Tibial nerve (tissue), 4 donors: ENCODE measurements at regions not wholly inside any gene's neighbourhood (a gene's known extent, or its start where the extent isn't known, plus 50 kb on each side); places are given as distances from the start of the nearest gene placed in this dataset.

Experiments used
- DNase-seq, 2 donors: peaks; one replicate each; pipeline ENCODE4 v3.0.0-alpha.2; 2019; ENCODE audit warnings: low spot score in 2 of 2
- H3K27ac ChIP-seq, 4 donors: fragments of 200-600 bp; sonication (generic) in 3 of 4; one replicate each; pipeline ENCODE4 v1.5.1; 2017 to 2019; ENCODE audit warnings: mild to moderate bottlenecking in 1 of 4
- H3K27me3 ChIP-seq, 2 donors: fragments of 200-600 bp; sonication (generic) in 1 of 2; one replicate each; pipeline versions ENCODE4 v1.5.1 to v1.6.0; 2017 to 2019
- H3K36me3 ChIP-seq, 3 donors: fragments of 200-600 bp; sonication (generic); one replicate each; pipeline ENCODE4 v1.5.1; 2018 to 2019
- H3K4me1 ChIP-seq, 4 donors: fragments of 200-600 bp; sonication (generic) in 3 of 4; one replicate each; pipeline ENCODE4 v1.5.1; 2017 to 2019
- H3K4me3 ChIP-seq, 4 donors: fragments of 200-600 bp; sonication (generic) in 3 of 4; one replicate each; pipeline ENCODE4 v1.5.1; 2017 to 2019; ENCODE audit warnings: mild to moderate bottlenecking in 1 of 4, moderate library complexity in 1 of 4
- H3K9me3 ChIP-seq, 4 donors: fragments of 200-600 bp; sonication (generic) in 3 of 4; one replicate each; pipeline ENCODE4 v1.5.1; 2017 to 2019
- EP300 ChIP-seq, 2 donors: sonication (generic); formaldehyde crosslinking; IDR thresholded peaks; one replicate each; pipeline ENCODE4 v1.6.1; 2017; ENCODE audit warnings: antibody characterized with exemption in 2 of 2, mild to moderate bottlenecking in 1 of 2
- POLR2A ChIP-seq, 2 donors: fragments of 450-650 bp; IDR thresholded peaks; one replicate each; pipeline ENCODE4 v1.6.1; 2017; ENCODE audit warnings: antibody characterized with exemption in 2 of 2, mild to moderate bottlenecking in 2 of 2, moderate library complexity in 2 of 2
- WGBS, 2 donors: methylation state at CpG; one replicate each; pipeline ENCODE4 v1.1.5; 2018; 5-methylcytosine and 5-hydroxymethylcytosine counted together
- TF ChIP-seq, protein P1 (sequence below), 5 experiments: fragments of 200-600 bp in 3 of 5; fragments of 450-650 bp in 2 of 5; sonication (generic) in 3 of 5; IDR thresholded peaks; one replicate each; pipeline ENCODE4 v1.5.1; 2016 to 2019; ENCODE audit warnings: antibody characterized with exemption in 5 of 5, mild to moderate bottlenecking in 3 of 5, moderate library complexity in 2 of 5

DNA sequence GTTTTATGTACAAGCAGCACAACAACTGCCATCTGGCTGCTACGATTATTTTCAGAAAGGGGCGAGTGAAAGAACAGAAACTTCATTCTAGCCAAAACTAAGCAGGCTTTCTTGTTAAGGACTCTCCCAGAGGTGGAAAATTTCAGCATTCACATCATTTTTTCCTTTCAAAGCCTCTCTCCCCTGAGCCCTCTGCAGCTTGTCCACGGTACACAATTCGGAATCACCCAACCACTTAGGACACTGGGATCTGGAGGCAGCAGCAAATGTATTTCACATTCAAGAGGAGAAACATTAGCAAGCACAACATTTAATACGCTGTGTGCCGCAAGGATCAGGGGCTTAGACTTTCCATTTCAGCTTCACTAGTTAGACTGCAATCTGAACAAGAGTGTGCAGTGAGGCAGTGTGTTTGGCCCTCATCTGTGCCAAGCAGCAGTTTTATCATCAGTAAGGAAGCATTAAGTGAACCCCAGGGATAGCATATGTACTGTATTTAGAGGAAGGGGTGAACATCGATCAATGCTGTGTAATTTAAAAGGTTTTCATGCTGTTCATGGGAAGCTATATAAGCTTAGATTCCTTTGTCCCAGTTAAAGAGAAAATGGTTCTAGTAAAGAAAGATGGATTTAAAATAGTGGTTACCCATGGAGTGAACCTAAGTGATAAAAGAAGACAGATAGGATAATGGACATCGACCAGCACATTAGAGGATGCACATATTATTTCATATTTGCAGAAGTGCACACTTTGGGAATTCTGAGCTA lies 504.9 kb downstream of the TBL1XR1 start:
- Histone ChIP-seq H3K4me1 (peaks cover 0 to 6% (median 0%) of the 10 kb centered on the region in 4 donors), H3K36me3 (no peaks in the 10 kb centered on the region), H3K27ac (no peak overlapping the region), H3K27me3 (no peaks in the 10 kb centered on the region), H3K4me3 (no peak overlapping the region), H3K9me3 (no peaks in the 10 kb centered on the region)
- TF ChIP-seq, protein P1, sequence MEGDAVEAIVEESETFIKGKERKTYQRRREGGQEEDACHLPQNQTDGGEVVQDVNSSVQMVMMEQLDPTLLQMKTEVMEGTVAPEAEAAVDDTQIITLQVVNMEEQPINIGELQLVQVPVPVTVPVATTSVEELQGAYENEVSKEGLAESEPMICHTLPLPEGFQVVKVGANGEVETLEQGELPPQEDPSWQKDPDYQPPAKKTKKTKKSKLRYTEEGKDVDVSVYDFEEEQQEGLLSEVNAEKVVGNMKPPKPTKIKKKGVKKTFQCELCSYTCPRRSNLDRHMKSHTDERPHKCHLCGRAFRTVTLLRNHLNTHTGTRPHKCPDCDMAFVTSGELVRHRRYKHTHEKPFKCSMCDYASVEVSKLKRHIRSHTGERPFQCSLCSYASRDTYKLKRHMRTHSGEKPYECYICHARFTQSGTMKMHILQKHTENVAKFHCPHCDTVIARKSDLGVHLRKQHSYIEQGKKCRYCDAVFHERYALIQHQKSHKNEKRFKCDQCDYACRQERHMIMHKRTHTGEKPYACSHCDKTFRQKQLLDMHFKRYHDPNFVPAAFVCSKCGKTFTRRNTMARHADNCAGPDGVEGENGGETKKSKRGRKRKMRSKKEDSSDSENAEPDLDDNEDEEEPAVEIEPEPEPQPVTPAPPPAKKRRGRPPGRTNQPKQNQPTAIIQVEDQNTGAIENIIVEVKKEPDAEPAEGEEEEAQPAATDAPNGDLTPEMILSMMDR (IDR thresholded peaks at IDR 0.05) = no peak
- TF ChIP-seq POLR2A (IDR thresholded peaks at IDR 0.05) = no peak
- TF ChIP-seq EP300 (IDR thresholded peaks at IDR 0.05) = no peak
- no peak for DNase-seq
- WGBS, 2 donors = 34 to 36% methylated on average over 8 of the region's 8 CpGs

DNA sequence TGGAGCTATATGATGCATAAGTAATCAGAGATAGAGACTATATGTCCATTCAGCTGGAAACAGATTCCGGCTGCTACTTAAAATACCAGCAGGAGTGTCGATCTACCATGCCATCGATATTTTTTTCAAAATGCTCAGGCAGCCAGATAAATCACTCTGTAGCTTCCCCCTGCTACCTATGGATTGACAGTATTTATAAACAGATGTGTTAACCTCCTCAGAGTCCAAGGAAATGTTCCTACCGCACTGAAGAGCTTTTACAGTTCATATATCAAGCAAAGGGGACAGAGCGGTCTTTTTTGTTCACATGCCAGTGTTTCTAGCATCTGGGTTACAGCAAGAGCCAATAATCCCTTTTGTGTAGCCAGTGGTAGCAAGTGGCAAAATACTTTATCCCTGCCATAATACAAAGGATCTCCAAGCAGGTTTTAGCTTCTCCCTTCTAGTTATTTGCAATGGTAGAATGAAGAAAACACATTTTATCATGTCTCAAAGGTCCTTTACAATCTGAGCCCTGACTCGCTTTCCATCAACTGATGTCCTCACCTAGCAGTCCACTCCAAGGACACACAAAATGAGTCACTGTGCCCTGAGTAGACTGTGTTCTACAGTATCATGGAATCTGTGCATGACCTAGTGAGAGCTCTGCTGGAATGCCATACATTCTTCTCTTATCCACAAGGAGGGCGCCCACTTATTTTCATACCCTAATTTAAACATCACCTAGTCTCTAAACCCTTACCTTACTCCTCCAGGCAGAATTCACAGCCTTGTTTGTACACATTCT lies 507.0 kb downstream of the TBL1XR1 start:
- Histone ChIP-seq H3K36me3 (no peaks in the 10 kb centered on the region), H3K4me3 (no peak overlapping the region), H3K4me1 (peaks cover 0 to 6% (median 0%) of the 10 kb centered on the region in 4 donors), H3K27ac (no peak overlapping the region), H3K9me3 (no peaks in the 10 kb centered on the region), H3K27me3 (no peaks in the 10 kb centered on the region)
- 73 to 77% methylated on average over 7 of the region's 7 CpGs for WGBS, 2 donors
- TF ChIP-seq EP300 (IDR thresholded peaks at IDR 0.05) (no peak), POLR2A (IDR thresholded peaks at IDR 0.05) (no peak)
- TF ChIP-seq, protein P1 (IDR thresholded peaks at IDR 0.05) = no peak
- DNase-seq = no peak

DNA sequence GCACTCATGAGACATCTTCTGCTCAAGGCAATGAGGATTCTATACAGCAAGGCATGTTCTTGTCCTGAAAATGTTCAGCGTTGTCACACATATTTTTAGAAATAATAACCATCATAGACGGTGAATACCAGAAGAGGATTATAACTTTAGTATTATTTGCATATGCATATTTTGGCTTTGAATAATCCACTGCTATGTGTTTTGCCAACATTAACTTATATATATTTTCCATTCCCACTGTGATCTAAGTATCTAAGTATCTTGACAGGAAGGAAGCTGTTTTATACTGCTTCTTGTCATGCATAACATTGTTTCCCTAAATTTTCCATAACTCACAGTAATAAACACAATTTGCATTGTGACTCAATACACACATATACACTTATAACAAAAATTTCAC lies 509.5 kb downstream of the TBL1XR1 start:
- WGBS, 2 donors = 74 to 91% methylated on average over 2 of the region's 2 CpGs
- no peak overlapping the region for H3K4me3 ChIP-seq
- peaks cover 0 to 6% (median 0%) of the 10 kb centered on the region in 4 donors for H3K4me1 ChIP-seq

DNA sequence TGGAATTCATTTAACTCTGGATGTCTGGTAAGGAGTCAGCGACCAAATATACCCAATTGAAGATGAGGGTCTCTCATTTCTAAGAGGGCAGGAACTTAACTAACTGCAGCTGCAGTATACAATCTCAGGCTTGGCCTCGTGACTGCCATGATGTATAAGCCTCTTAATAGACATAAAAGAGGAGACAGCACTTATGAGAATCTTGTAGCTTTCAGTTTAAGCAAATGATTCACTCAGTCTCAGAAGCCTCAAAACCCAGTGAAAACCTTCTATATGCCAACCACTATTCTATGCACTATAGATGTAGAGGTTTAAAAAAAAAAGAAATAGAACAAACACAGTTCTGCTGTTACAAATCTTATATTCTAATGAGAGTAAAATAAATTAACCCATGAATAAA lies 513.9 kb downstream of the TBL1XR1 start:
- no peak overlapping the region for H3K27ac ChIP-seq
- no peak overlapping the region for H3K4me3 ChIP-seq
- H3K36me3 ChIP-seq = no peaks in the 10 kb centered on the region
- no peaks in the 10 kb centered on the region for H3K27me3 ChIP-seq
- WGBS, 2 donors = 71 to 72% methylated on average over 2 of the region's 2 CpGs
- H3K9me3 ChIP-seq = peaks cover 0 to 25% (median 0%) of the 10 kb centered on the region in 4 donors
- no peak for DNase-seq
- TF ChIP-seq EP300 (IDR thresholded peaks at IDR 0.05) (no peak), POLR2A (IDR thresholded peaks at IDR 0.05) (no peak)
- TF ChIP-seq, protein P1 (IDR thresholded peaks at IDR 0.05) = no peak
- no peaks in the 10 kb centered on the region for H3K4me1 ChIP-seq

More for the DNA sequence above, 509.5 kb downstream of the TBL1XR1 start:
- H3K9me3 ChIP-seq = peaks cover 0 to 11% (median 0%) of the 10 kb centered on the region in 4 donors
- H3K27ac ChIP-seq = no peak overlapping the region
- no peak for DNase-seq
- TF ChIP-seq, protein P1 (IDR thresholded peaks at IDR 0.05) = no peak
- TF ChIP-seq EP300 (IDR thresholded peaks at IDR 0.05) = no peak
- no peak for TF ChIP-seq POLR2A (IDR thresholded peaks at IDR 0.05)
- H3K27me3 ChIP-seq = no peaks in the 10 kb centered on the region
- no peaks in the 10 kb centered on the region for H3K36me3 ChIP-seq
